Neural cell (in vitro differentiated cells): ENCODE measurements at regions not wholly inside any gene's neighbourhood (a gene's known extent, or its start where the extent isn't known, plus 50 kb on each side); places are given as distances from the start of the nearest gene placed in this dataset.

Source experiments
- H2AFZ ChIP-seq: fragments of 200-600, 300-800 bp; sonication (generic), shearing (Covaris generic); 2 replicates; pipeline ENCODE4 v1.6.0; 2014; ENCODE audit warnings: low read depth, mild to moderate bottlenecking, antibody characterized with exemption, low read length, moderate library complexity
- H3F3A ChIP-seq: fragments of 200-600 bp; shearing (Covaris generic); 2 replicates; pipeline ENCODE4 v1.6.1; 2016; ENCODE audit warnings: mild to moderate bottlenecking, moderate library complexity, mixed read lengths, antibody characterized with exemption, low read length; ENCODE audit not compliant: insufficient read depth, poor library complexity, severe bottlenecking
- H3K27ac ChIP-seq: fragments of 200-600, 300-800 bp; sonication (generic), shearing (Covaris generic); 2 replicates; pipeline ENCODE4 v1.5.1; 2014; ENCODE audit warnings: mild to moderate bottlenecking, low read length, moderate library complexity
- H3K27me3 ChIP-seq: fragments of 300-800, 200-600 bp; sonication (generic), shearing (Covaris generic); 2 replicates; pipeline ENCODE4 v1.6.0; 2014; ENCODE audit warnings: mild to moderate bottlenecking, low read depth, low read length, moderate library complexity; ENCODE audit not compliant: insufficient read depth
- H3K36me3 ChIP-seq: fragments of 300-800, 200-600 bp; sonication (generic), shearing (Covaris generic); 2 replicates; pipeline ENCODE4 v1.5.1; 2014; ENCODE audit warnings: mild to moderate bottlenecking, antibody characterized with exemption, low read length, moderate library complexity; ENCODE audit not compliant: insufficient read depth
- H3K4me2 ChIP-seq: fragments of 300-800, 200-600 bp; sonication (generic), shearing (Covaris generic); 2 replicates; pipeline ENCODE4 v1.6.0; 2014; ENCODE audit warnings: mild to moderate bottlenecking, low read length
- H3K4me3 ChIP-seq: fragments of 300-800, 200-600 bp; sonication (generic), shearing (Covaris generic); 2 replicates; pipeline ENCODE4 v1.5.1; 2014; ENCODE audit warnings: mild to moderate bottlenecking, low read length, moderate library complexity
- H3K79me2 ChIP-seq: fragments of 200-600 bp; shearing (Covaris generic); replicated peaks from 2 replicates; pipeline ENCODE4 v1.6.0; 2014; ENCODE audit warnings: mild to moderate bottlenecking, low read length, moderate library complexity; ENCODE audit not compliant: insufficient read depth
- H3K9ac ChIP-seq: fragments of 300-800, 200-600 bp; sonication (generic), shearing (Covaris generic); 2 replicates; pipeline ENCODE4 v1.6.1; 2016; ENCODE audit warnings: mild to moderate bottlenecking, low read length, mixed read lengths
- H3K9me2 ChIP-seq: fragments of 200-600 bp; shearing (Covaris generic); 2 replicates; pipeline ENCODE4 v1.6.1; 2016; ENCODE audit warnings: mild to moderate bottlenecking, low read length, mixed read lengths; ENCODE audit not compliant: insufficient read depth
- H3K9me3 ChIP-seq: fragments of 200-600, 300-800 bp; sonication (generic), shearing (Covaris generic); 2 replicates; pipeline ENCODE4 v1.6.1; 2016; ENCODE audit warnings: mild to moderate bottlenecking, mixed run types, low read length, moderate library complexity, mixed read lengths
- H4K20me1 ChIP-seq: fragments of 200-600 bp; shearing (Covaris generic); 2 replicates; pipeline ENCODE4 v1.6.1; 2016; ENCODE audit warnings: mild to moderate bottlenecking, mixed run types; ENCODE audit not compliant: insufficient read depth
- CTCF ChIP-seq: fragments of 450-650 bp; IDR thresholded peaks from 2 replicates; pipeline ENCODE4 v1.5.1; 2014; ENCODE audit warnings: antibody characterized with exemption, mild to moderate bottlenecking, moderate library complexity; ENCODE audit not compliant: poor library complexity, severe bottlenecking
- EP300 ChIP-seq: fragments of 450-650 bp; conservative IDR thresholded peaks from 2 replicates; pipeline ENCODE4 v1.6.1; 2014; ENCODE audit warnings: antibody characterized with exemption, mild to moderate bottlenecking, moderate library complexity; ENCODE audit not compliant: poor library complexity, severe bottlenecking
- EZH2 ChIP-seq: fragments of 200-600, 300-800 bp; shearing (Covaris generic), sonication (generic); IDR thresholded peaks from 2 replicates; pipeline ENCODE4 v1.6.1; 2014; ENCODE audit warnings: antibody characterized with exemption, low read length, borderline replicate concordance, mild to moderate bottlenecking; ENCODE audit not compliant: insufficient read depth, poor library complexity, severe bottlenecking
- MXI1 ChIP-seq: fragments of 450-650 bp; conservative IDR thresholded peaks from 2 replicates; pipeline ENCODE4 v1.6.1; 2014; ENCODE audit warnings: antibody characterized with exemption, mild to moderate bottlenecking; ENCODE audit not compliant: poor library complexity, severe bottlenecking
- POLR2AphosphoS5 ChIP-seq: IDR thresholded peaks from 2 replicates; pipeline ENCODE4 v1.6.1; 2012
- RAD21 ChIP-seq: fragments of 450-650 bp; conservative IDR thresholded peaks from 2 replicates; pipeline ENCODE4 v1.6.1; 2014; ENCODE audit warnings: antibody characterized with exemption, mild to moderate bottlenecking, moderate library complexity
- REST ChIP-seq: IDR thresholded peaks from 2 replicates; pipeline ENCODE4 v1.6.1; 2012; ENCODE audit warnings: borderline replicate concordance
- SMC3 ChIP-seq: fragments of 450-650 bp; conservative IDR thresholded peaks from 2 replicates; pipeline ENCODE4 v1.6.1; 2014; ENCODE audit warnings: antibody characterized with exemption, mild to moderate bottlenecking, moderate library complexity; ENCODE audit not compliant: poor library complexity
- TAF1 ChIP-seq: IDR thresholded peaks from 2 replicates; pipeline ENCODE4 v1.6.1; 2012; ENCODE audit warnings: low read depth

- no peaks in the 10 kb centered on the region for H3K9me2 ChIP-seq
- TF ChIP-seq POLR2AphosphoS5 (no peak), REST (no peak), SMC3 (no peak), CTCF (no peak), MXI1 (no peak), EP300 (no peak), TAF1 (no peak), RAD21 (no peak), EZH2 (no peak)
- H2AFZ ChIP-seq: no peak overlapping the region
- H3K27me3 ChIP-seq: no peaks in the 10 kb centered on the region
- H3K36me3 ChIP-seq: no peaks in the 10 kb centered on the region
- H3K27ac ChIP-seq: no peak overlapping the region
- no peak overlapping the region for H3K4me2 ChIP-seq
- H4K20me1 ChIP-seq: no peaks in the 10 kb centered on the region
- H3K4me3 ChIP-seq: no peak overlapping the region
- no peaks in the 10 kb centered on the region for H3F3A ChIP-seq
- H3K9me3 ChIP-seq: no peaks in the 10 kb centered on the region
- no peaks in the 10 kb centered on the region for H3K79me2 ChIP-seq
- H3K9ac ChIP-seq: no peak overlapping the region
These were observed 818.8 kb upstream of the COBL start for GRCh38 chr7:52135403-52135802.

GRCh38 chr7:52129278-52129677 is 812.7 kb upstream of the COBL start:
- no peaks in the 10 kb centered on the region for H3F3A ChIP-seq
- no peaks in the 10 kb centered on the region for H4K20me1 ChIP-seq
- no peaks in the 10 kb centered on the region for H3K36me3 ChIP-seq
- H3K4me3 ChIP-seq: no peak overlapping the region
- H3K27me3 ChIP-seq: no peaks in the 10 kb centered on the region
- no peaks in the 10 kb centered on the region for H3K79me2 ChIP-seq
- H3K9ac ChIP-seq: no peak overlapping the region
- H3K9me2 ChIP-seq: no peaks in the 10 kb centered on the region
- TF ChIP-seq RAD21 (no peak), MXI1 (no peak), POLR2AphosphoS5 (no peak), CTCF (no peak)
- H3K9me3 ChIP-seq: no peaks in the 10 kb centered on the region
- no peak overlapping the region for H2AFZ ChIP-seq
- no peak overlapping the region for H3K27ac ChIP-seq
- no peak overlapping the region for H3K4me2 ChIP-seq
